Erythroblast (primary cell): ENCODE measurements at regions not wholly inside any gene's neighbourhood (a gene's known extent, or its start where the extent isn't known, plus 50 kb on each side); places are given as distances from the start of the nearest gene placed in this dataset.

Experiments
- DNase-seq, 2 experiments: peaks; one replicate each; lab custom pipeline; 2025; lab: John Stamatoyannopoulos, UW
- GATA1 ChIP-seq: IDR thresholded peaks from 2 replicates; pipeline ENCODE4 v1.6.1; 2011; ENCODE audit warnings: low read depth, mild to moderate bottlenecking, control low read depth, low read length, moderate library complexity
- POLR2A ChIP-seq: IDR thresholded peaks from 2 replicates; pipeline ENCODE4 v1.6.1; 2011; ENCODE audit warnings: mild to moderate bottlenecking, low read length

DNA sequence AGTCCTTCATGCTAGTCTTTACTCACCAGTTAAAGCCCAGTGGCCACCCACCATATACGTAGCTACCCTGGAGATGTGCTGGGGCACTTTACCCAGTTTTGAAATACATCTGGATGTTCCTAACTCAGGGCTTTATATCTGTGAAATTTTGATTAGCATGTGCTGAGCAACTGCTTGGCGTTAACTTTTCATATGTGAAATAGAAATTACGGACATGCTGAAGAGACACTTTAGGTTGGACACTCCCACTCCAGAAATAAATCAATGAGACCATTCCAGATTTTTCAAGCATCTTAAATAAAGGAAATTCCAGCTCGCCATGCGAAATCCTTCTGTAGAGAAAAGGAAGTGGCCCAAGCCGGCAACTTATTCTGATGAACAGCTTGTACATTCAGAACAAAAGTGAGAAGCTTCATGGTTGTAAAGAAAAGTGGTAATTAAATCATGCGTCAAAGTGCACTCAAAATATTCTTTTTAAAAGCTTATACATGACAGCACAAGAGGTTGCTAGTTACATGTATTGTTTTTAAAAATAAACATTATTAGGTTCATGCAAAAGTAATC lies 153.5 kb upstream of the ITGB1 start:
- TF ChIP-seq POLR2A: no peak
- TF ChIP-seq GATA1: no peak
- no peak for DNase-seq

DNA sequence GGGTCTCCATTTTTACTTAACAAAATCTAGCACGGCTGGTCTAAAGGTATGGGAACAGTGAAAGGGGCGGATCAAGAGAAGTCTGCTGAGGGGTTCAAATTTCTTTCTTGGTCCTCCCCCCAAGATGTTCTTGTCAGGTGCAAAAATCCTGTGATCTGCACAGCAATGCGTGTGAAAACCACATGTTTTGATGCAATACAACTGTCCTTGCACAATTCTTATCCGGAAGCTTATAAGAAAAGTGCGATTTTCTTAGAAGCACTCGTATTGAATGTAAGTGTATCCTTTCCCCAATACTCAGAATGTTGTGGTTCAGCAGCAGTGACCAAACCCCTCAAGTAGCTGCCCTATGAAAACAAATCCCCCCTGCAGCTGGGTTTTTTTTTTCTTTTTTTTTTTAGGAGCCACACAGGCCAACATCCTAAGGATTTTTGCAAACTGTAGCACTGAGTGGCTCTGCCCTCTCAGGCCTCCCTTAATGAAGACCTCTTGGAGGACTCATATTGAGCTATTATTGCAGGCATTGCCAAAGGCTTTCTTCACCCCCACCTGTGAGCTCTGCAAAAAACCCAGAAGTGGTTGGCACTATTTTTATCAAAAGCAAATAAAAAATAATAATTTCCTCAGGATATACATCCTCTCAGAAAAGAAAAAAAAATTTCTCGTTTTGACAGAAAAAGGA lies 151.9 kb upstream of the ITGB1 start:
- TF ChIP-seq GATA1 (no peak), POLR2A (no peak)
- no peak for DNase-seq

- no peak for TF ChIP-seq POLR2A
- no peak for TF ChIP-seq GATA1
- DNase-seq: no peak
Observed at GRCh38 chr10:33109384-33109783, 151.4 kb upstream of the ITGB1 start.

GRCh38 chr10:33107953-33108352 lies 149.9 kb upstream of the ITGB1 start:
- no peak for DNase-seq
- TF ChIP-seq GATA1 (no peak), POLR2A (no peak)

GRCh38 chr10:33106767-33107166 lies 148.7 kb upstream of the ITGB1 start:
- DNase-seq: no peak
- TF ChIP-seq POLR2A: no peak
- no peak for TF ChIP-seq GATA1

DNA sequence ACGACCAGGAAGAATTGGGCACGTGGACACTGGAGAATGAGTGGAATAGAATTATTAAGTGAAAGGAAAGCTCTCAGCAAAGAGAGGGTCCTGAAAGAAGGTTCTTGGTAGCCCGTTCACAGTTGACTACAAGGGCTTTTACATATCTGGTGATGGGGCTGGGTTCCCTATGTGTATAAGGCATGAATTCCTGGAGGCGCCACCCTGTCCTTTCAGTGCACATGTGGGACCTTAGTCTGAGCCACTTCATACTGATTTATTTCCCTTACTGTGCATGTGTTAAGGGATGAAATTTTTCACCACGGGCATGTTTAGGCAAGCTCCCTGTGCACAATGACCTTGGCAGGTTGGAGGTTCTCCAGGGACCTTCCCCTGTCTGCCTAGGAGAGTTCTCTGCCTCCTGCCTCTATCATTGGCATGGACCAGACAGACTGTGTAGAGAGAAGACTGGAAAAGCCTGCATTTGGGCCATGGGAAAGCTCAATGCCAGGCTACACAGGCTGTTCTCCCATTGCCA lies 145.9 kb upstream of the ITGB1 start:
- TF ChIP-seq GATA1 (no peak), POLR2A (no peak)
- DNase-seq: no peak

DNA sequence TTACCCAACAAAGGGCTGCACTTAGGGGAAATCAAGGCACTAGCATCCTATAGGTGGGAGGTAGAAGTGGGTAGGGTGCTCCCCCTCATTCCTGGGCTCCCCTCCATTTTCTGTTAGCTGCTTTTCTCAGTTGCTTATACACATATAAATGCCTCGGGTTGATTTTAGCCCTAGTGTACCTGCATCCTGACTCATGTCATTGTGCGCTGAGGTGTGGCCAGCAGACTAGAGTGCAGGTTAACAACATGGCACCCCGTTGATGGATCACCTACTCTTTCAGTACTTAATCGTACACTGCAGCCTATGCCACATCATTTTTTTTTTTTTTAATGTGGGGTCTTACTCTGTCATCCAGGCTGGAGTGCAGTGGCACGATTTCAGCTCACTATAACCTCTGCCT lies 144.0 kb upstream of the ITGB1 start:
- TF ChIP-seq GATA1 (no peak), POLR2A (no peak)
- DNase-seq: no peak

GRCh38 chr10:33101392-33101787 lies 143.4 kb upstream of the ITGB1 start:
- DNase-seq: no peak
- no peak for TF ChIP-seq GATA1
- no peak for TF ChIP-seq POLR2A

DNA sequence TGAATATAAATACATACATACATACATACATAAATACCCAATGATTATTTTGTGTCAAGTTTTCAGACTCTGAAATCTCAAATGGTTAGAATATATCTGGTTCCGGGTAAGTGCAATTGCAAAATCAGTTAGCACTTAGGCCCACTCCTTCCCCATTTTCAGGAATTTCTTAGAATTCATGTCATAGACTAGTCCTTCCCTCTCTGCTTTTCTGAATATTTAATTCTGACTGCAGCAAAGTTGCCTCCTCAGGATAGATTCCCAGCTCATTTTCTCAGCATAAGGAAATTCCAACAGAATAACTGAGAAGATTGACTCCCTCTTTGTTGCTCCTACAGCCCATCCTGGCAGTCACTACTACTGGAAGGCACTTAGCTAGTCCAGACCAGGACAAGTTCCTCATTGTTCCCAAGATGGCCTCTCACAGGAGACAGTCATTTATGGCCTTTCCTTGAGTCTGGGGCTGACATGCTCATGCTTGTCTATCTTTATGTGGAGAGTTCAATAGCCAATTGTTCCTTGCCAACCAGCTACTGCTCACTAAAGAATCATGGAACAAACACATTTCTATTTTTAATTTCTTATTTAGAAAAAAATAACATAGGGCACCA lies 142.9 kb upstream of the ITGB1 start:
- no peak for DNase-seq
- TF ChIP-seq POLR2A (no peak), GATA1 (no peak)

GRCh38 chr10:33099748-33100147 lies 141.7 kb upstream of the ITGB1 start:
- TF ChIP-seq GATA1 (no peak), POLR2A (no peak)
- no peak for DNase-seq

DNA sequence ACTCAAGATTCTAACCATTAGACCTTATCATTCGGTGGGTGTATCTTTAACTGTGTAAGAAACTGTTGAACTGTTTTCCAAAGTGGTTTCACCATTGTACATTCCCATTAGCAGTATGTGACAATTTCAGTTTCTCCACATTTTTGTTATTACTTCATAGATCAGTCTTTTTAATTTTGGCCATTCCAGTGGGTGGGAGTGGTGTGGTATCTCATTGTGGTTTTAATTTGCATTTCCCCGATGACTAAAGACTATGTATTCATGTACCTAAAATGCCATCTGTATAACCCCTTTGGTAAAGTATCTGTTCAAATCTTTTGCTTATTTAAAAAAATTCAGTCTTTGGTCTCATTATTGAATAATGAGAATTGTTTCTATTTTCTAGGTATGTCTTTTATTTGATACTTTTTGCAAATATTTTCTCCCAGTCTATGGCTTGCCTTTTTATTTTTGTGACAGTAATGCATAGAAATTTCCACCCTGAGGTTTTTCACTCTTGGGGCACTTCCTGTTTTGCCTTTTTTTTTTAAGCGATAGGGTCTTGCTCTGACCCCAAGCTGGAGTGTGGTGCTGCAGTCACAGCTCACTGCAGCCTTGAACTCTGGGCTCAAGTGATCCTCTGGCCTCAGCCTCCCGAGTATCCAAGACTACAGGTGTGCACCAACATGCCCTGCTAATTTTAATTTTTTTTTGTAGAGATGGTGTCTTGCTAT lies 141.1 kb upstream of the ITGB1 start:
- TF ChIP-seq POLR2A (no peak), GATA1 (no peak)
- DNase-seq: no peak

DNA sequence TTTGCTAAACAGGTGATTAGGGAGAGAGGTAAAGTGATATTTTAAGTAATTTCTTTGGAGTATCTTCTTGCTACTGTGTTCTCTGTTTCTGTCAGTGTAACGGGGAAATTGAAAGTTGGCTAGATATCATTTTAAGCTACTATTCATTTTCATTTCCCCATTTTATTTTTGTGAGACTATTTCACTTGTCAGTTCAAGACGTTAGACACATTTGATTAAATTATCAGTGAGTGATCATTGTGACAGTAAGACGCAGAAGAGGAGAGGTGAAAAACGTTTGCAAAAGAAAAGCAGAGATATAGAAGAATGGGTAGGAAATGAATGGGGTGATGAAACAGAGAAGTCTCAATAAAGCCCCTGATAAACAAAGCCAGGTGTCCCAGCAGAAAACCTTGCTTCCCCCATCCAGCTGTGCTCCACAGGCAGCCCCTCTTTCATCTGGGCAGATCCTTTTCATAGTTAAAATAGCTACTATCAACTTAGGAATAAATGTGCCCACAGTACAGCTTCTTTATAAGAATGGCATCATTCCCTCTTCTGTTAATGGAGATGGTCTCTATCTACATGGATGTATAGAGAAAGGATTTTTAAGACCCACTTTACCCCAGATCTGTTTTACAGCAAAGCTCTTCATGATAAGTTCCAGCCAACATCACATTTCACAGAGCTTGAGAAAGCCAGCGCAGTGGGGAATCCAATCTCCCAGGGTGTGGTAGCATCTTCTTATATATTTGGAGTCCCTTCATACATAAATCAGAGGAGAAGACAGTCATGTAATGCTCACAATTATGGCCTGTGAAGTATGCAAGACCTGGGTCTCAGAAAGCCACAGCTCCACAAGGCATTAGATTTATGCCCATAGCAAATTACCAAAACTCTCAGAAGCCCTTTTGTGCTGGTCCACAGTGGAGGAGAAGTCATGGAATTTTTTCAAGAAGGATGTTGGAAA lies 138.1 kb upstream of the ITGB1 start:
- no peak for DNase-seq
- TF ChIP-seq POLR2A (no peak), GATA1 (no peak)

- TF ChIP-seq POLR2A (no peak), GATA1 (no peak)
- no peak for DNase-seq
Observed at GRCh38 chr10:33094263-33095051, 136.4 kb upstream of the ITGB1 start.
